ENCODE measurements at regions not wholly inside any gene's neighbourhood (a gene's known extent, or its start where the extent isn't known, plus 50 kb on each side); places are given as distances from the start of the nearest gene placed in this dataset.

- intact Hi-C loops (cut with micrococcal nuclease): no loop called here
- H3K4me1 ChIP-seq (ENCODE audit: control insufficient read depth in 1 of 2, insufficient read depth in 2 of 2, low read length in 2 of 2): no peaks in the 10 kb centered on the region
- no TSS peak for BruUV-seq (replicated peaks)
- no peak overlapping the region for H3K4me3 ChIP-seq (replicated peaks in 1 of 2; ENCODE audit: low read depth in 1 of 2, low read length in 2 of 2)
- no peaks in the 10 kb centered on the region for H3K79me2 ChIP-seq (ENCODE audit: insufficient read depth, low read length)
- ChIA-PET POLR2A (no interaction called here), RAD21 (ENCODE audit: low non-redundant PET in 1 of 2, low total read pairs in 2 of 2, uncharacterized antibody in 2 of 2, unreplicated experiment in 2 of 2) (no interaction called here), CTCF (no interaction called here)
- no peak overlapping the region for H3K9ac ChIP-seq (ENCODE audit: low read length)
- ATAC-seq (no peak), DNase-seq (ENCODE audit: low read depth, low spot score) (no peak)
- no peaks in the 10 kb centered on the region for H4K20me1 ChIP-seq (ENCODE audit: insufficient read depth)
- TF ChIP-seq POLR2AphosphoS5 (IDR thresholded peaks at IDR 0.05; ENCODE audit: low read depth, low read length) (no peak), ELF1 (IDR thresholded peaks at IDR 0.05; ENCODE audit: borderline replicate concordance, low read depth) (no peak), EGR1 (IDR thresholded peaks at IDR 0.05; ENCODE audit: low read depth) (no peak), ZNF274 (IDR thresholded peaks at IDR 0.05; ENCODE audit: low read depth, low read length) (no peak), CBX3 (IDR thresholded peaks at IDR 0.05; ENCODE audit: low read depth) (no peak), JUND (IDR thresholded peaks at IDR 0.05) (no peak), CEBPB (IDR thresholded peaks at IDR 0.05; ENCODE audit: low read depth) (no peak)
- TF ChIP-seq, protein P1, sequence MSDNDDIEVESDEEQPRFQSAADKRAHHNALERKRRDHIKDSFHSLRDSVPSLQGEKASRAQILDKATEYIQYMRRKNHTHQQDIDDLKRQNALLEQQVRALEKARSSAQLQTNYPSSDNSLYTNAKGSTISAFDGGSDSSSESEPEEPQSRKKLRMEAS (IDR thresholded peaks at IDR 0.05): no peak
- H3K9me2 ChIP-seq (ENCODE audit: insufficient read depth): no peaks in the 10 kb centered on the region
- no peak overlapping the region for H3K4me2 ChIP-seq (ENCODE audit: low read length)
- H3K27me3 ChIP-seq (ENCODE audit: insufficient read depth, low read length): no peaks in the 10 kb centered on the region
- no peak overlapping the region for H2AFZ ChIP-seq (ENCODE audit: low read depth, low read length, poor library complexity, severe bottlenecking)
- no peaks in the 10 kb centered on the region for H3K9me3 ChIP-seq (ENCODE audit: control insufficient read depth in 1 of 2, insufficient read depth in 1 of 2, low read depth in 1 of 2, low read length in 2 of 2)
- H3K27ac ChIP-seq (ENCODE audit: low read depth, low read length): no peak overlapping the region
- no peaks in the 10 kb centered on the region for H3K36me3 ChIP-seq (ENCODE audit: control insufficient read depth in 1 of 2, insufficient read depth in 2 of 2, low read length in 2 of 2)
Measured at GRCh38 chr13:108120302-108120701, 95.0 kb downstream of the LIG4 start.

DNA sequence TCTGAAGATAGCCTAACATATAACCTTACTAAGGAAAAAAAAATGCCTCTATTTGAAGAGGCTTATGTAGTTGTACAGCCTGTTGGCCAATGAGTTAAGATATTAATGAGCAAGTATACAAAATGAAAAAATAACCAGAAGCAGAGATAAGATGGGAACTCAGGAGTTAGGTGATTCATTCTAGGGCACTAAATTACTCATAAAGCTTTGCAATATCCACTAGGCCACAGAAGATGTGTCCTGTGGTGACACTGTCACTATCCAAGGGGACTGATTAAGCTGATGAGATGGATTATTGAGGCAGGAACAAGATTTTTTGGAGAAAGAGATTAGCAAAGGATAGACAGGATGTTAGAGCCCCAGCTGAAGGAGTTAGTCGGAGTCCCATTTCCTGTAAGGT is 99.6 kb downstream of the LIG4 start:
- no peaks in the 10 kb centered on the region for H4K20me1 ChIP-seq (ENCODE audit: insufficient read depth)
- ATAC-seq (no peak), DNase-seq (ENCODE audit: low read depth, low spot score) (no peak)
- CTCF ChIA-PET: no interaction called here
- H3K36me3 ChIP-seq (ENCODE audit: control insufficient read depth in 1 of 2, insufficient read depth in 2 of 2, low read length in 2 of 2): no peaks in the 10 kb centered on the region
- intact Hi-C loops (cut with micrococcal nuclease): no loop called here
- no peak overlapping the region for H3K9ac ChIP-seq (ENCODE audit: low read length)
- no peak overlapping the region for H2AFZ ChIP-seq (ENCODE audit: low read depth, low read length, poor library complexity, severe bottlenecking)
- POLR2A ChIA-PET: no interaction called here
- no peaks in the 10 kb centered on the region for H3K4me1 ChIP-seq (ENCODE audit: control insufficient read depth in 1 of 2, insufficient read depth in 2 of 2, low read length in 2 of 2)
- TF ChIP-seq TCF7L2 (IDR thresholded peaks at IDR 0.05; ENCODE audit: borderline replicate concordance, extremely low read depth, insufficient read depth, insufficient read length) (no peak), REST (IDR thresholded peaks at IDR 0.05; ENCODE audit: low read depth) (no peak), ATF3 (IDR thresholded peaks at IDR 0.05) (no peak)
- no peak overlapping the region for H3K27ac ChIP-seq (ENCODE audit: low read depth, low read length)
- RAD21 ChIA-PET (ENCODE audit: low non-redundant PET in 1 of 2, low total read pairs in 2 of 2, uncharacterized antibody in 2 of 2, unreplicated experiment in 2 of 2): no interaction called here
- H3K27me3 ChIP-seq (ENCODE audit: insufficient read depth, low read length): no peaks in the 10 kb centered on the region
- H3K9me3 ChIP-seq (ENCODE audit: control insufficient read depth in 1 of 2, insufficient read depth in 1 of 2, low read depth in 1 of 2, low read length in 2 of 2): no peaks in the 10 kb centered on the region
- H3K9me2 ChIP-seq (ENCODE audit: insufficient read depth): no peaks in the 10 kb centered on the region
- no TSS peak for BruUV-seq (replicated peaks)
- no peak overlapping the region for H3K4me3 ChIP-seq (replicated peaks in 1 of 2; ENCODE audit: low read depth in 1 of 2, low read length in 2 of 2)
- no peak overlapping the region for H3K4me2 ChIP-seq (ENCODE audit: low read length)
- H3K79me2 ChIP-seq (ENCODE audit: insufficient read depth, low read length): no peaks in the 10 kb centered on the region
